Chondrocyte (in vitro differentiated cells): ENCODE measurements at regions not wholly inside any gene's neighbourhood (a gene's known extent, or its start where the extent isn't known, plus 50 kb on each side); places are given as distances from the start of the nearest gene placed in this dataset.
"Not testable (repeated sequence)": the region's sequence is repeated elsewhere in the genome, so short reads cannot be mapped to it uniquely, and the experiment has no call there.

Experiments
- DNase-seq: peaks from one replicate; pipeline ENCODE4 v3.0.0; 2021; ENCODE audit warnings: mixed read lengths, low spot score
- H3K27ac Mint-ChIP-seq: one replicate; pipeline ENCODE4 v1.8.0; 2021; ENCODE audit warnings: mild to moderate bottlenecking, moderate library complexity, mixed read lengths; ENCODE audit not compliant: unreplicated experiment
- H3K27me3 Mint-ChIP-seq: 2 replicates; pipeline ENCODE4 v1.8.0; 2021; ENCODE audit warnings: low read depth, mixed read lengths
- H3K36me3 Mint-ChIP-seq: 2 replicates; pipeline ENCODE4 v1.8.0; 2021; ENCODE audit warnings: low read depth, mixed read lengths
- H3K4me1 Mint-ChIP-seq: 2 replicates; pipeline ENCODE4 v1.8.0; 2021; ENCODE audit warnings: low read depth, mild to moderate bottlenecking, mixed read lengths
- H3K4me3 Mint-ChIP-seq: one replicate; pipeline ENCODE4 v1.8.0; 2021; ENCODE audit warnings: mild to moderate bottlenecking, moderate library complexity, mixed read lengths; ENCODE audit not compliant: unreplicated experiment
- H3K9me3 Mint-ChIP-seq: 2 replicates; pipeline ENCODE4 v1.8.0; 2021; ENCODE audit warnings: low read depth, mixed read lengths

DNA sequence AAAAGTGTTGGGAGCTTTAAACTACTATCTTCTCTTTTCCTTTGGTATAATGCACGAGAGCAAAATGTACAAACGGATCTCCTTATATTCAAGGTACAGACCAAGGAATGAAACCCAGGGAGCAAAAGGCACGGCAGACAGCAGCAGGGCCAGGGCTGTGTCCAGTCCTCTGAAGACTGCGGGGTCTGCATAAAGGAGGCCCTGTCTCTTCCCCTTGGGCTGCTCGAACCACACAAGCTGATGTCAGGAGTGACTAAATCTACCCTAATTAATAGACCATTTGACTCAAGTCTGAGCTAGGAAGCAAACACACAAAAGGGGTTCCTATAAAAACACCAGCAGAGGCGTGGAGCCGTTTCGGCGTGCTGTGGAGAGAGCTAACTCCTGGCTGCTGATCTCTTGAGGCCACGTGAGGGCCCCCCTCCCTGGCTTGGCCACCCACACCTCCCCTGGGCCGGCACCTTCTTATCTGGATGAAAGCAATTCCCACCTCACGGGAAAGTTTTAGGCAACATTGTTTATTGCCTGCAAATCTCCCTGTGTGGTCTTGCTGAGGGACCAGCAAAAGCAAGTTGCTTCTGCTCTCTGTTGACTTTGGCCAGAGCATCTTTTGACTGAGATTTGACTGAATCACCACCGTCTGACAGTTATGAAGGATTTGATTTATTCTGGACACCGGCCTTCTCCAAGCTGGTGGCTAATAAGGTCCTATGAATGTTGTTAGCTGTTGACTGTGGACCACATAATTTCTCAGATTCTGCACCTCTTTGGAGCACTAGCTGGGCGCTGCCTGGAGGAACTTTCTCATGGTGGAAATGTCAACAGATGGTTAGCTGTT, 183.5 kb downstream of the LMLN start:
- not testable (repeated sequence) for H3K9me3 Mint-ChIP-seq, DNase-seq, H3K27ac Mint-ChIP-seq, H3K27me3 Mint-ChIP-seq, H3K4me3 Mint-ChIP-seq, H3K36me3 Mint-ChIP-seq, H3K4me1 Mint-ChIP-seq

DNA sequence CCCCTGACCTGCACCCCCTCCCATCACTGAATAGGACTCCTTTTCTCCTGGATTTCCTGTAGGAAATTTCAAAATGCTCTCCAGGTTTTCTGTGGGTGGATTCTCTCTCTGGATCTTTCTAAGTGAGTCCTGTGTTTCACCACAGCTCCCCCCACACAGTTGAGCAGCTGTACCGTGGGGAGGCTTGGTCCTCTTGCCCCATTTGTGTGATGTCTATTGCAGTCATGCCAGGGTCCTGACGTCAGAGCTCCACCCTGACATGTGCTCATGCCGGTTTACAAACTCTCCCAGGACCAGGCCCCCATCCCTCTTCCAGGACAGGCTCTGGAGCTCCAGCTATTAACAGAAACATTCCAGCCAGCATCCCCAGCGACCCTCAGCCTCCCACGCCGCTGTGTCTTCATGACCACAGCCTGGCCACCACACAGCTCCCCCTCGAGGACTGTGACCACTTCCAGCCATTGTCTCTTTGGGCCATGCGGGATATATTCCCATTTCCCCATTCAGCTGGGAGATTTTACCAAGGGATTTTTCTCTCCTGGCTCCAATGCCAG, 185.3 kb downstream of the LMLN start:
- DNase-seq, H3K27ac Mint-ChIP-seq, H3K9me3 Mint-ChIP-seq, H3K4me1 Mint-ChIP-seq, H3K4me3 Mint-ChIP-seq, H3K36me3 Mint-ChIP-seq, H3K27me3 Mint-ChIP-seq: not testable (repeated sequence)

DNA sequence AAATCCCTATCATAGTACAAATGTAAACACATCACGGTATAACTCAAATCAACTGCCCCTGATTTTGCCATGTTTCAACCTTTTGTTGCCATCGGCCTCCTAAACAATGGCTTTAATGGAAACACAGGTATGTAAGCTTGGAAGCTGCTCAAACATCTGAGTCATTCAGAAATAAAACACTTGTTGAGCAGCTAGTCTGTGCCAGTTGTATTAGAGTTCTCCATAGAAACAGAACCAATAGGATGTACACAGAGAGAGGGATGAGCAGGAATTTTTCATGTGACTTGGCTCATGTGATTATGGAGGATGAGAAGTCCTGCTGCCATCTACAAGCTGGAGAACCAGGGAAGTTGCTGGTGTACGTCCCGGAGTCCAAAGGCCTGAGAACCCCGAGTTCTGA, 186.1 kb downstream of the LMLN start:
- H3K4me3 Mint-ChIP-seq, H3K36me3 Mint-ChIP-seq, H3K27me3 Mint-ChIP-seq, H3K4me1 Mint-ChIP-seq, H3K27ac Mint-ChIP-seq, DNase-seq, H3K9me3 Mint-ChIP-seq: not testable (repeated sequence)

DNA sequence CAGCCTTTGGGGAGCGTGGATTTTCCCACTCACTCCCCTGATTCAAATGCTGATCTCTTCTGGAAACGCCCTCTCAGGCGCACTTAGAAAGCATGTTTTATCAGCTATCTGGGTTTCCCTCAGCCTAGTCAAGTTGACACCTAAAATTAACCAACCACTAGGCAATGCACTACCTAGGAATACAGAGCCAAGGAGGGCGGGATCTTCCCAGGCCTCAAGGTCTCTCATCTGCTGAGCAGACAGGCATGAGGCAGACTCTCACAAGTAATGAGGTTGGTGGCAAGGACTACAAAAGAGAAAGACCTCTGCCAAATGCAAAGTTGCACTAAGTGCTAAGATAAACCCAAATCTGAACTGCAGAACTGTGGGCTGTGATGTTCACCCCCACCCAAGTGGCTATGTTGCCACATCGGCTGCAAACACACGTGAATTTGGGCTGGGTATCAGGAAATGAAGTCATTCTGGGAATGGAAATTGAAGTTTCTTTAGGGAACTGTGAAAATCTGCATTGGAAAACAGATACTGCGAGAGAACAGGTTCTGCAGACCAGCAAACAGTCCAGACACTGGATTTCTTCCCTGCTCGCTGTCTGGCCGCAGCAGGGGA, 186.6 kb downstream of the LMLN start:
- H3K9me3 Mint-ChIP-seq, H3K36me3 Mint-ChIP-seq, H3K4me1 Mint-ChIP-seq, DNase-seq, H3K4me3 Mint-ChIP-seq, H3K27me3 Mint-ChIP-seq, H3K27ac Mint-ChIP-seq: not testable (repeated sequence)

DNA sequence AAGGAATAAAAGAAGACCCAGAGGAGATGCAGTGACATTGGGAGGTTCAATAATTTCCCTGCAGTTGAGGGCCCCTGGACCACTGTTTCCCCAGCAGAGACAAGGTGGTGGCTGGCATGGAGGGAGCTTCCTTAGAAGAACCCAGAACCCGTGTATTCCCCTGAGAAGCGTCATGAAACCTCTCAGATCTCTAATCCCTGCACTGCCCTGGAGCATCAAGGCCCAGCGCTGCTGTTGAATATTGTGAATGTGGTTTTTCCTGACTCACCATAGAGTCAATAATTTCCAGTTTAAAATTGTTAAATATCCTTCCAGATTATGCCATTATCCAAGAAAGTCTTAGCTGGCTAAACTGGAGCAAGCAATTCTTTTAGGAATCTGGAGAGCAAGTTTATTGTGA, 187.2 kb downstream of the LMLN start:
- not testable (repeated sequence) for H3K4me3 Mint-ChIP-seq, H3K36me3 Mint-ChIP-seq, DNase-seq, H3K9me3 Mint-ChIP-seq, H3K4me1 Mint-ChIP-seq, H3K27ac Mint-ChIP-seq
- H3K27me3 Mint-ChIP-seq: peaks cover 11% of the 10 kb centered on the region

DNA sequence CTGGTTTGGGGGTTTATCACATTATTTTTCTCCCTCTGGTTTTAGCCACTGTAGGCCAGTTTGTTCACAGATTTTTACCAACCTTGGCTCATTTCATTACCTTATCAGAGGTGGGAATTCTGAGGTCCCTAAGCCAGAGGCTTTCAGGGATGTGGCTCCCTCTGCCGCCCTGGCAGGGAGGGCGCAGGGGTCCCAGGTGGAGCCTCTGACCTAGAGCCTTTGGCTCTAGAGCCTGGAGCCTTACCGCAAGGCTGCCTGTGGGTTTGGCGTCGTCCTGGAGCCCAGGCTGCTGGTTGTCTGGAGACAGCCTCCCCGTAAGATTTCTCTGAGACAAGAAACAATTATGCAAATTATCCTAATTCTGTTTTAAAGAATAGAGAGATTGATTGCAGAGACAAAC, 188.0 kb downstream of the LMLN start:
- not testable (repeated sequence) for H3K4me3 Mint-ChIP-seq, H3K4me1 Mint-ChIP-seq, H3K9me3 Mint-ChIP-seq

DNA sequence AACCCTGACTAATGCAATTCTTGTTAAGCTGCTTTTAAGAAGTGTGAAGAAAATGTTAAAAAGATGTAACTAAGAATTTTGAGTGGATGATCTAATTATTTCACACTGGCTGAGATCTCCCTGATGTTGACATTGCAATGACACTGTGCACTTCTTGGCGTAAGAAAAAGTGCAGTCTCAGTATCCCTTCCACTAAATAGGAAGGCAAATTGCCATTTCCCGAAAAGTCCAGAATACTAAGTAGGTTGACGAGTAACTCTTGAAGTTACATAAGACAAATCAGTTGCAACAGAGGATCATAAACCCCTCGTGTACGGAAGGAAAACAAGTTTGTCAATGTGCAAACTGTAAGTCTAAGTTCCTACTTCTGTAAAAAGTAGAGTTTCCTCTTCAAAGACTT, 189.9 kb downstream of the LMLN start:
- H3K36me3 Mint-ChIP-seq, DNase-seq, H3K9me3 Mint-ChIP-seq, H3K4me1 Mint-ChIP-seq, H3K4me3 Mint-ChIP-seq, H3K27ac Mint-ChIP-seq: not testable (repeated sequence)
- peaks cover 16% of the 10 kb centered on the region for H3K27me3 Mint-ChIP-seq

More for the DNA sequence above, 188.0 kb downstream of the LMLN start:
- not testable (repeated sequence) for DNase-seq, H3K27ac Mint-ChIP-seq, H3K36me3 Mint-ChIP-seq
- peaks cover 16% of the 10 kb centered on the region for H3K27me3 Mint-ChIP-seq

DNA sequence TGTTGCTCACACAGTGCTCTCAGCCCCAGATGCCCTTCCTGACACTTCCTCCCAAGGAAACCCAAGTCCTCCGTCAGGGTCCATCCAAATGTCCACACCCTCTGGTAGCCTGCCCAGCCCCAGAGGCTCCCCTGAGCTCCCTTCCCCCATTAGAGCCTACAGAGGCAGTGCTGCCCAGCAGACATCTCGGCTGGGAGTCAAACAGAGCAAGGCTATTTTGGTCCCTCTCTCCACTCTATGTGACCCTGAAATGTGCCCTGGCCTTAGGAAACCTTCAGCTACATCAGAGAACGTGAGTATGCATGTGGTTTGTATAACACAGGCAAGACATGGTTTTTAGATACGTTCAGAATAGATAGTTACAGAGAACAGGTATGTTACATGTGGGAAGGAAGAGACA, 191.8 kb downstream of the LMLN start:
- not testable (repeated sequence) for H3K36me3 Mint-ChIP-seq, DNase-seq, H3K9me3 Mint-ChIP-seq, H3K27ac Mint-ChIP-seq, H3K4me1 Mint-ChIP-seq, H3K4me3 Mint-ChIP-seq
- peaks cover 16% of the 10 kb centered on the region for H3K27me3 Mint-ChIP-seq

DNA sequence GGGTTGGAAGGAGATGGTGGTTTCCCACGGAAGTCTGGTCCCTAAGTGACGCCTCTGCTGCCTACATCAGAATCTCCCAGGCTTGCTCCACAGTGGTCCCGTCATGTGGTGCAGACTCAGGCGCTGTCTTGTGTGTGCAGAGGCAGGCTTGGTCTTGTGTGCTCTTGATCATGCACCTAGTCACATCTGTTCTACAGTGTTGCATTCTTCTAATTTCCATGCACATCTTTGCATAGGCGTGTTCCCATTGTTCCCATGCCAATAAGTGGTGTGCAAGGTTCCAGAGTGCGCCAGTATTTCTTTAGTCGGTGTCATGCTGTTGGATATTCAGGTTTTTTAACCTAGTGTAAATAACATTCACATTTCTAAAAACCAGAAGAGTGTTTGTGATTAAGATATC, 195.8 kb downstream of the LMLN start:
- H3K36me3 Mint-ChIP-seq, H3K9me3 Mint-ChIP-seq, H3K27ac Mint-ChIP-seq, H3K4me1 Mint-ChIP-seq, H3K4me3 Mint-ChIP-seq, DNase-seq: not testable (repeated sequence)
- H3K27me3 Mint-ChIP-seq: peaks cover 11% of the 10 kb centered on the region
